Astrocyte of the spinal cord (primary cell): ENCODE measurements at regions not wholly inside any gene's neighbourhood (a gene's known extent, or its start where the extent isn't known, plus 50 kb on each side); places are given as distances from the start of the nearest gene placed in this dataset.

Experiments
- DNase-seq: peaks from one replicate; pipeline ENCODE4 v3.0.0; 2011; ENCODE audit warnings: low read depth, low spot score
- H3K4me3 ChIP-seq: 2 replicates; pipeline ENCODE4 v1.5.1; 2011; ENCODE audit warnings: low read depth, mild to moderate bottlenecking, low read length, moderate library complexity
- CTCF ChIP-seq: IDR thresholded peaks from 2 replicates; pipeline ENCODE4 v1.5.1; 2012; ENCODE audit warnings: low read depth, mild to moderate bottlenecking, low read length, inconsistent platforms
- in situ Hi-C: cut with HindIII; loops from 2 replicates; pipeline ENCODE4 v1.10.0; 2017; ENCODE audit warnings: low sequenced_read_pairs

DNA sequence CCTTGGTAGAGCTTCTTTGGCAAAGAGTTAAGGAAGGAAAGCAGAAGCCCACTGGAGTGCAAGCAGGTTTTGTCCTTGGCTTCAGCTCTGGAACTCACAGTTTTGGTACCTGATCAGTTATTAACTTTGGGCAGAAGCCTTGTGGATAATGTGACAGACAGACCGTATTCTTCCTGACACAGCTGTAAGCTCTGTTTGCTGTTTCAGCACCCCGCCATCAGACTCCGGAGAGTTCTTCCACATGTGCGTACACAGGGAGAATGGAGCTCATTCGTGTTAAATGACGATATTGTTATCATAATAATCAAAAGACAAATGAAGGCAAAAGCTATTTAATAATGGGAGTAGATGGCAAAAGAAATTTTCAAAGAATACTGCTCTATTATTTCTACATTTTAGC is 155.1 kb upstream of the ARGLU1 start:
- TF ChIP-seq CTCF: no peak
- no peak overlapping the region for H3K4me3 ChIP-seq
- DNase-seq: no peak
- in situ Hi-C loops: no loop called here

DNA sequence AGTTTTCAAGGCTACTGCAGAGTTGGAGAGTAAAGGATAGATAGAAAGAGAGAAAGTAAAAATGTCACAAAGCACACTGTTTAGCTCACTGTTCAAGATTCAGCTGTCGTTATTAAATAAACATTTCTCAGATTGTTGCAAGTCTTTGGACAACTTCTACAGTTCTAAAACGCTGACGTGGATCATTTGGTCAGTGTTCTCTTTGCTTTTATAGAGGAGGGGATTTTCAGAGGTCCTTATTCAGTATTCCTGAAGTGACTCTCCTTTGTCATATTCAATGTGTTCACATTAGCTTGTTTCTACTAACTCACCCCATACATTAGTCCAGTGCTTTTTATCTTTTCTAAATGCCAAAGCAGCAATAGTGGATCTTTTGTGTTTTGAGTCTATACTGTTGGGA is 154.7 kb upstream of the ARGLU1 start:
- no peak overlapping the region for H3K4me3 ChIP-seq
- in situ Hi-C loops: no loop called here
- TF ChIP-seq CTCF: no peak
- DNase-seq: no peak

DNA sequence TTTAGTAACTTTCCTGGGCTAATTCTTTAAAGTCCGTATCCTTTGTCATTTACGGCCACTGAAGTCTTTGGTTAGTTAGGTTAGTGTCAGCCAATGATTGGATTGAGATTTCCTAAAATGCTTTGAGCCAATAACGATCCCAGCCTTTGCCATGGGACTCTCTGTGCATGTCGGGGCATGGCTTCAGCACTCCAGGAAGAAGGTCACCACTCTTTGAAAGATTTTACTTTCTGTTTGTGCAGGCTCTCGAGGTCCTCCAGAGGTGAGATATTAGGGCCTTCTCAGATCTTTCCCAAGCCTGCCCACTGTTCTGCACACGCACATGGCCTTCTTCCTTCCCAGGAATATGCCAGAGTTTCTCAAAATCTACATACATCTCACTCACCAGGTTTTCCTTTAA is 153.7 kb upstream of the ARGLU1 start:
- no peak overlapping the region for H3K4me3 ChIP-seq
- no peak for DNase-seq
- in situ Hi-C loops: no loop called here
- TF ChIP-seq CTCF: no peak

GRCh38 chr13:106714271-106714982 is 146.5 kb upstream of the ARGLU1 start:
- TF ChIP-seq CTCF: no peak
- H3K4me3 ChIP-seq: no peak overlapping the region
- in situ Hi-C loops: no loop called here
- no peak for DNase-seq

DNA sequence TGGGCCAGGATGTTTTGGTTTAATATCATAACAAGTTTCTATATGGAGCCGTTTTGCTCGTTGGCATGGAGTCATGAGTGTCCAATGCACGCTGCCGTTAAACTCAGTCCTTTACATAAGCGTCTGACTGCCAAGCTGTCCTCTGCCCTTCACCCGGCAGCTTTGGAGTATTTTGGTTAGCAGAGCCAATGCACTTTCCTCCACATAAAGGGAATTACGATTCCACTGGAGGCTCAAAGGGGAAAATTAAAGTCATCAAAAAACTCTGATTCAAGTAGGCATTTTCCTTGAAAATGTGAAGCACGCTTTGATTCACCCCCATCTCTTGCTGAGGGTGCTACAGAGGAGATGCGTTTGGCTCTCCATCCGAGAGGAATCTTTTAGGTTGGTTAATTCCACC is 144.4 kb upstream of the ARGLU1 start:
- DNase-seq: no peak
- H3K4me3 ChIP-seq: no peak overlapping the region
- TF ChIP-seq CTCF: no peak
- in situ Hi-C loops: no loop called here

DNA sequence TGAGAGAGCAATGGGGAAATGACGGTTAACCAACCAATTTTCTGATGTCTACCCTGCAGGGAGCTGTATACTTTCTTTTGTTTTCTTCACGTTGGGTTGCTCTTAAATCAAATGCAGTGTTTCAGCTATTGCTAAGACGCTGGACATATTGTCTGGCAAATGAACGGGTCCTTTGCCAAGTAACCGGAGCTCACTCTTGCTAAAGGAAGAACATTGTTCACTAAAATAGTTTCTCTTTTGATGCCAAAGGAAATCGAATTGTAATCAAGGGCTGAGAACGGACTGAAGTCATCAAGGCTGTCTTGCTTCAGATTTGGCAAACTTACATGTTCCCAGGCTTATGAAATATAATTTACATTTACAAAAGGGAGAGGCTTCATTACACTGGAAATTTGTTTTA is 142.3 kb upstream of the ARGLU1 start:
- no peak overlapping the region for H3K4me3 ChIP-seq
- in situ Hi-C loops: no loop called here
- peak; percentile 24 for DNase-seq
- TF ChIP-seq CTCF: no peak

GRCh38 chr13:106709522-106709921 is 141.6 kb upstream of the ARGLU1 start:
- H3K4me3 ChIP-seq: no peak overlapping the region
- peak; percentile 19 for DNase-seq
- no peak for TF ChIP-seq CTCF
- in situ Hi-C loops: no loop called here
